GM23248 (cell line): ENCODE measurements at regions not wholly inside any gene's neighbourhood (a gene's known extent, or its start where the extent isn't known, plus 50 kb on each side); places are given as distances from the start of the nearest gene placed in this dataset.

Experiments
- EZH2 ChIP-seq: fragments of 200-600 bp; sonication (generic); IDR thresholded peaks from 2 replicates; pipeline ENCODE4 v1.6.1; 2018; ENCODE audit warnings: antibody characterized with exemption, mild to moderate bottlenecking; ENCODE audit not compliant: insufficient read depth, poor library complexity, severe bottlenecking
- EZH2phosphoT487 ChIP-seq: fragments of 200-600 bp; sonication (generic); IDR thresholded peaks from 2 replicates; pipeline ENCODE4 v1.6.1; 2018; ENCODE audit warnings: antibody characterized with exemption, moderate library complexity, mild to moderate bottlenecking, low read depth; ENCODE audit not compliant: insufficient read depth

- TF ChIP-seq EZH2phosphoT487 (no peak), EZH2 (no peak)
Measured at GRCh38 chr12:67039995-67040860, 228.9 kb upstream of the CAND1 start.
